Activated naive CD4-positive, alpha-beta T cell treated with anti-CD3 and anti-CD28 coated beads, Interleukin-2, amount 10 ng/mL, durations not matched to agents 7 days and 5 days (primary cell): ENCODE measurements at regions not wholly inside any gene's neighbourhood (a gene's known extent, or its start where the extent isn't known, plus 50 kb on each side); places are given as distances from the start of the nearest gene placed in this dataset.
A peak's percentile ranks its signal among the peaks of the same experiment; 100 is the strongest.
"Not testable (repeated sequence)": the region's sequence is repeated elsewhere in the genome, so short reads cannot be mapped to it uniquely, and the experiment has no call there.

Source experiments
- CTCF ChIA-PET: fragments of 350-600 bp; sonication (Branson Sonifier 250); formaldehyde crosslinking; loops from one replicate; lab custom pipeline; 2021; ENCODE audit warnings: antibody characterized with exemption; lab: Charles Lee
- DNase-seq: peaks from one replicate; pipeline ENCODE4 v3.0.0-alpha.2; 2020
- H3K27ac Mint-ChIP-seq: one replicate; pipeline ENCODE4 v1.8.0; 2021; ENCODE audit warnings: mild to moderate bottlenecking, moderate library complexity, mixed read lengths
- H3K27me3 Mint-ChIP-seq: one replicate; pipeline ENCODE4 v1.8.0; 2021; ENCODE audit warnings: mild to moderate bottlenecking, mixed read lengths
- H3K36me3 Mint-ChIP-seq: one replicate; pipeline ENCODE4 v1.8.0; 2021; ENCODE audit warnings: mixed read lengths
- H3K4me1 Mint-ChIP-seq: one replicate; pipeline ENCODE4 v1.8.0; 2021; ENCODE audit warnings: mixed read lengths
- H3K4me3 Mint-ChIP-seq: one replicate; pipeline ENCODE4 v1.8.0; 2021; ENCODE audit warnings: mild to moderate bottlenecking, moderate library complexity, mixed read lengths
- H3K9me3 Mint-ChIP-seq: one replicate; pipeline ENCODE4 v1.8.0; 2021; ENCODE audit warnings: mixed read lengths

- not testable (repeated sequence) for H3K9me3 Mint-ChIP-seq, H3K4me1 Mint-ChIP-seq, H3K27ac Mint-ChIP-seq
These were observed 87.4 kb upstream of the TGIF2LY start for GRCh38 chrY:3491423-3491822.

GRCh38 chrY:3494539-3494938 lies 84.3 kb upstream of the TGIF2LY start:
- CTCF ChIA-PET, result not testable (repeated sequence)

More at GRCh38 chrY:3491423-3491822, 87.4 kb upstream of the TGIF2LY start:
- CTCF ChIA-PET, H3K4me3 Mint-ChIP-seq, H3K36me3 Mint-ChIP-seq, DNase-seq, H3K27me3 Mint-ChIP-seq: not testable (repeated sequence)

GRCh38 chrY:3527040-3527439 lies 51.8 kb upstream of the TGIF2LY start:
- H3K4me3 Mint-ChIP-seq, H3K36me3 Mint-ChIP-seq, CTCF ChIA-PET, H3K27ac Mint-ChIP-seq, H3K4me1 Mint-ChIP-seq, H3K9me3 Mint-ChIP-seq, H3K27me3 Mint-ChIP-seq: not testable (repeated sequence)
- DNase-seq, result peak; percentile 45

More at GRCh38 chrY:3494539-3494938, 84.3 kb upstream of the TGIF2LY start:
- not testable (repeated sequence) for H3K9me3 Mint-ChIP-seq, H3K4me1 Mint-ChIP-seq, H3K4me3 Mint-ChIP-seq, DNase-seq, H3K27ac Mint-ChIP-seq, H3K27me3 Mint-ChIP-seq, H3K36me3 Mint-ChIP-seq
